Kidney epithelial cell (primary cell): ENCODE measurements at regions not wholly inside any gene's neighbourhood (a gene's known extent, or its start where the extent isn't known, plus 50 kb on each side); places are given as distances from the start of the nearest gene placed in this dataset.

Source experiments
- DNase-seq: peaks from one replicate; pipeline ENCODE4 v3.0.0-alpha.2; 2010; ENCODE audit warnings: low read depth
- H3K27me3 ChIP-seq: 2 replicates; pipeline ENCODE4 v1.6.0; 2011; ENCODE audit warnings: low read length; ENCODE audit not compliant: control insufficient read depth, insufficient read depth
- H3K36me3 ChIP-seq: 2 replicates; pipeline ENCODE4 v1.5.1; 2011; ENCODE audit warnings: low read length; ENCODE audit not compliant: control insufficient read depth, insufficient read depth
- H3K4me3 ChIP-seq: 2 replicates; pipeline ENCODE4 v1.5.1; 2011; ENCODE audit warnings: low read depth, mild to moderate bottlenecking, control low read depth, low read length
- TF ChIP-seq, protein P1 (sequence below): IDR thresholded peaks from 2 replicates; pipeline ENCODE4 v1.5.1; 2011; ENCODE audit warnings: mild to moderate bottlenecking, moderate library complexity, low read length, control low read depth, inconsistent platforms; ENCODE audit not compliant: insufficient read depth, poor library complexity, severe bottlenecking

DNA sequence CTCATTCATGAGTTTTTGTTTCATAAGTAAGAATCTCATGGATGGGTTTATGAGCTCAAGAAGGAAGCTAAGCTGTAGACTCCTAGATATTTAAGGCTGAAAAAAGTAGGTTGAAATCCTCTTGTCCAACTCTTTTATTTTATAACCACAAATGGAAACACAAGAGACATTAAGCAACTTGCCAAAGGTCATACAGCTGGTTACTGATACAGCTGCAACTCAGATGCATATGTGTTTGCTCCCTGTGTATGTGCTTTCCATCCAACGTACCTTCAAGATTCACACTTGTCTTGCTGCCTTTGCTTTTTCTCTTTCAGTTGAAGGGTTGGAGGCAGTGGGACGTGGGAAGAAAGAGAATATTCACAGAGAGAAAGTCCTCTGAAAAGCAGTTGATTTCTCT lies 153.5 kb upstream of the STMND1 start:
- H3K36me3 ChIP-seq, result no peaks in the 10 kb centered on the region
- TF ChIP-seq, protein P1, sequence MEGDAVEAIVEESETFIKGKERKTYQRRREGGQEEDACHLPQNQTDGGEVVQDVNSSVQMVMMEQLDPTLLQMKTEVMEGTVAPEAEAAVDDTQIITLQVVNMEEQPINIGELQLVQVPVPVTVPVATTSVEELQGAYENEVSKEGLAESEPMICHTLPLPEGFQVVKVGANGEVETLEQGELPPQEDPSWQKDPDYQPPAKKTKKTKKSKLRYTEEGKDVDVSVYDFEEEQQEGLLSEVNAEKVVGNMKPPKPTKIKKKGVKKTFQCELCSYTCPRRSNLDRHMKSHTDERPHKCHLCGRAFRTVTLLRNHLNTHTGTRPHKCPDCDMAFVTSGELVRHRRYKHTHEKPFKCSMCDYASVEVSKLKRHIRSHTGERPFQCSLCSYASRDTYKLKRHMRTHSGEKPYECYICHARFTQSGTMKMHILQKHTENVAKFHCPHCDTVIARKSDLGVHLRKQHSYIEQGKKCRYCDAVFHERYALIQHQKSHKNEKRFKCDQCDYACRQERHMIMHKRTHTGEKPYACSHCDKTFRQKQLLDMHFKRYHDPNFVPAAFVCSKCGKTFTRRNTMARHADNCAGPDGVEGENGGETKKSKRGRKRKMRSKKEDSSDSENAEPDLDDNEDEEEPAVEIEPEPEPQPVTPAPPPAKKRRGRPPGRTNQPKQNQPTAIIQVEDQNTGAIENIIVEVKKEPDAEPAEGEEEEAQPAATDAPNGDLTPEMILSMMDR, result no peak
- no peaks in the 10 kb centered on the region for H3K27me3 ChIP-seq
- no peak overlapping the region for H3K4me3 ChIP-seq
- no peak for DNase-seq

DNA sequence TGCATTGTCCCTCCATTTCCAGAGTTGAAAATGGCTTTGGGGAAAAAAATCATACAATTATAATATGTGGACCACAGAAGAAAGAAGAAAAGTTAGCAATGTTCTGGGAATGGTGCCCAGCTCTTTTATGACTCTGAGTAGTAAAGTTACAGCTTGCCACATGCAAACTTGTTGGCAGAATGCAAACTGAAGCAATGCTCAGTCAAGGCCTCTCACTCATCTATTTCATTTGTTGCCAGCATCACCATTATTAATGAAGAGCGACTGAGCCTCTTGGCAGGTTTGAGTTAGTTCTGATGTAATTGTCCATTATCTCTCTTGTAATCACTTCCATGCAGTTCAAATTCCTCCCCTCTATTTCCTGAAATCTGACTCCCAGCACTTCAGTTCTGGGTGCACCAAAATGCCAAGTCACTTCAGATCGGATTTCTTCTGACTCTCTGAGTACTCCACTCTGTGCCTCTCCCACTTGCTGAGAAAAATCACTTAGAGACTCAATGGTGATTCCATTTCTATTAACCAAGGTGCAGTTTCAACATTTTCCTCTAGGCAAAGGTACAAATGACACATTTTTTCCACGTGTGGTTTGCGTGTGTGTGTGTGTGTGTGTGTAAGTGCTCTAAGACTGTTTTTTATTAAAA lies 154.4 kb upstream of the STMND1 start:
- H3K27me3 ChIP-seq, result no peaks in the 10 kb centered on the region
- DNase-seq, result peak; percentile 42
- no peaks in the 10 kb centered on the region for H3K36me3 ChIP-seq
- TF ChIP-seq, protein P1, result no peak
- H3K4me3 ChIP-seq, result no peak overlapping the region

DNA sequence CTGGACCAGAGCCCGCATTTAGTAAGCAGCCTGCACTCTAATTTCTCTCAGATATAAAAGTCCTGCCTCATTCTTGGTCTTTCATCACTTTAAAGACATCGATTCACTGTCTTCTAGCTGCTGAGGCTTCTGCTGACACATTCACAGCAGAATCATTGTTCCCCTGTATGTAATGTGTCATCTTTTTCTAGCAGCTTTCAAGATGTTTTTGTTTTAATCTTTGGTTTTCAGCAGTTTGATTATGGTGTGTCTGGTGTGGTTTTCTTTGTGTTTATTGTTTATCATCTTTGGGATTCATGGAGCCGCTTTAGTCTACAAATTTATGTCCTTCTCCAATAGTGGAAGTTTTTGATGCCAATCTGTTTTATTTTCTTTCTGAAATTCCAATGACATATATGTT lies 157.3 kb upstream of the STMND1 start:
- TF ChIP-seq, protein P1, result no peak
- DNase-seq, result no peak
- no peaks in the 10 kb centered on the region for H3K36me3 ChIP-seq
- H3K4me3 ChIP-seq, result no peak overlapping the region
- H3K27me3 ChIP-seq, result no peaks in the 10 kb centered on the region

GRCh38 chr6:16939839-16940238 lies 162.0 kb upstream of the STMND1 start:
- Histone ChIP-seq H3K4me3 (no peak overlapping the region), H3K36me3 (no peaks in the 10 kb centered on the region), H3K27me3 (peaks cover 2% of the 10 kb centered on the region)
- TF ChIP-seq, protein P1, result no peak
- no peak for DNase-seq

GRCh38 chr6:16939351-16939750 lies 162.5 kb upstream of the STMND1 start:
- H3K4me3 ChIP-seq, result no peak overlapping the region
- TF ChIP-seq, protein P1, result no peak
- no peaks in the 10 kb centered on the region for H3K36me3 ChIP-seq
- peaks cover 3% of the 10 kb centered on the region for H3K27me3 ChIP-seq
- no peak for DNase-seq

GRCh38 chr6:16936893-16937292 lies 165.0 kb upstream of the STMND1 start:
- TF ChIP-seq, protein P1, result no peak
- H3K27me3 ChIP-seq, result peaks cover 3% of the 10 kb centered on the region
- no peaks in the 10 kb centered on the region for H3K36me3 ChIP-seq
- H3K4me3 ChIP-seq, result no peak overlapping the region
- no peak for DNase-seq
